ENCODE measurements at regions not wholly inside any gene's neighbourhood (a gene's known extent, or its start where the extent isn't known, plus 50 kb on each side); places are given as distances from the start of the nearest gene placed in this dataset.
"Not testable (repeated sequence)": the region's sequence is repeated elsewhere in the genome, so short reads cannot be mapped to it uniquely, and the experiment has no call there.

DNA sequence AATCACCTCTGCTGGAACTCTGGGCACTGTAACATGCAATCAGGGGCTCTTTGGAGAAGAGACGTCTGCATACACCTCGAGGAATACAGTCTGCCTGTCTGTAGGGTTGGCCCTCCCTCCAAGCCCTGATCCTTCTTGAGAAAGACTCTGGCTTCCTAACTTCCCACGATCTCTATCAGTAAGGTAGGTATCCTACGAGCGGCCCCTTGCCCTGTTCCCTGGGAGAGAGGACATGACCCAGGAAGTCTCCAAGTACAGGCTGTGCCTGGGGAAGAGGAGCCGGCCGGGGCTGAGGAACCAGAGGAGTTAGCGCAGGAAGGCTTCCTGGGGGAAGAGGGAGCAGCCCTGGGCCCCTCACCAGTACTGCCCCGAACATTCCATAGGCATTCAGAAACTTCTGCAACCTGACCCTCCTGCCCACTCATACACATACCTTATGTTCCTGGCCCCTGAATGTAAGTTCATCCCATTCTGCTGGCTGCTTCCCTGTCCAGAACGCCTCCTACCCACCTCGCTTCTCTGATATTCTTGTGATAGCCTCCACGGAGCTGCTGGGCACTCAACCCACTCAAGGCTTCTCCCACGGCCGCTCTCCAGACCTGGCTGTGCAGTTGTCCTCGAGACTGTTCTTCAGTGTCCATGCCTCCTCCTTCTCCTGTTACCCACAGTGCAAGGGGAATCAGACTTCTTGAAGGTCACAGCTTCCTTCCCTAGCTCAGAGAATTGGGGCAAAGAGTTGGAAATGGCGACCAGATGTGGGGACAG is 116.1 kb downstream of the CYP26B1 start:
- DNase-seq, result no peak

- no peak for DNase-seq
These were observed 118.7 kb downstream of the CYP26B1 start for GRCh38 chr2:72028996-72029395.

DNA sequence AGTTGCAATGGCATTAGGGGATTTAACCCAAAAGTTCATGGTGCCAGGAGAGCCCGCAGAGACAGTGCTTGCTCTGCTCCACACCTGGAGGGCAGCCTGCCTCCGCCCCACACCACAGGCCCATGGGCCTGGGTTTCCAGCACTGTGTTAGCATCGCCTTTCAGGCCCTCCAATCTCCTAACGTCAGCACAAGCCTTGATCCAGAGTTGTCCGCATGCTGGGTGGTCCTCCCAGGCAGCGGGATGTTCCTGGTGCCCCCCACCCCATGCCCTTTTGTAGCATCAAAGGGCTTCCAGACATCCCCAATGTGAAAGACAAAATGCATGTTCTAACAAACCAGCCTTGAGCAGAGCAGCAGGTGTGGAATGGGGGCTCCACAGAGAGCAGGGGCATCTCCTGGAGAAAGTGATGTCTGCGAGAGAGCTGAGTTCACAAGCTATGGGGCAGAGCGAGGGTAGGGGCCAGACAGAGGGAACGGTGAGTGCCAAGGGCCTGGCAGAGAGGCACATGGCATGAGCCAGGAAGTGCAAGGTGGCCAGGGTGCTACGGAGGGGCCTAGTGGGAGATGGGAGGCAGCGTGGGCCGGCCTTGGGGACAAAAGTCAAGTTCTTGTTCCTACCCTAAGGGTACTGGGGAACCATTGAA is 119.2 kb downstream of the CYP26B1 start:
- no peak for DNase-seq

DNA sequence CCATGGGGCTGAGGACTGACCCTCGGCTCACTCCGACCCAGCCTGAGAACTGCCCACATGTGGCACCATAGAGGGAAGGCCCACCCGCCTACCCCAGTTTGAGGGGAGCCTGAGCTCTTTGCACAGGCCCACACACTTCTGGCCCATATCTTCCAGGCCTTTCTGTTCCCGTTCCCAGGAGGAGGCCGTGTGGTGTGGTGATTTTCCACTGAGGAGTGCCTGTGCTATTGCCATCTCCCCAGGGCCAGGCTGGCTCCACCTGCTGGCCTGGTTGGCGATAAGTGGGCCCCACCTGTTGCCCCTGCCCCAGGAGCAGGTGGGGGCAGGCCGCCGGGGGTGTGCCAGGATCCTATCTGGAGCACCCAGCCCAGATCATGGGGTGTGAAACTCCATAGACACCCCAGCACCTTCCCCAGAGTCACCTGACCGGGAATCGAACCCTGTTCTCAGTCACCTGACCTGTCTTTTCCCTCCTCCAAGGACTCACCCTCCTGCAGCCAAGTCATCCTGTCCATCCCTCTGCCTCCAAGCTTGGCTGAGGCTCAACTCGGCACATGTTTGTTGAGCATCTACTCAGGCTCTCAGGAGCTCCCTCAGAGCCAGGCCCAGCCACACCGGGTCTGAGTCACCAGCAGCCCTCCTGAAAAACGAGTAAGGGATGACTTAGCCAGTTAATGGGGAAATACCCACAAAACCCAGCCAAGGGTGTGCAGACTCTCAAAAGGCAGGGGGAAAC is 120.1 kb downstream of the CYP26B1 start:
- no peak for DNase-seq

DNA sequence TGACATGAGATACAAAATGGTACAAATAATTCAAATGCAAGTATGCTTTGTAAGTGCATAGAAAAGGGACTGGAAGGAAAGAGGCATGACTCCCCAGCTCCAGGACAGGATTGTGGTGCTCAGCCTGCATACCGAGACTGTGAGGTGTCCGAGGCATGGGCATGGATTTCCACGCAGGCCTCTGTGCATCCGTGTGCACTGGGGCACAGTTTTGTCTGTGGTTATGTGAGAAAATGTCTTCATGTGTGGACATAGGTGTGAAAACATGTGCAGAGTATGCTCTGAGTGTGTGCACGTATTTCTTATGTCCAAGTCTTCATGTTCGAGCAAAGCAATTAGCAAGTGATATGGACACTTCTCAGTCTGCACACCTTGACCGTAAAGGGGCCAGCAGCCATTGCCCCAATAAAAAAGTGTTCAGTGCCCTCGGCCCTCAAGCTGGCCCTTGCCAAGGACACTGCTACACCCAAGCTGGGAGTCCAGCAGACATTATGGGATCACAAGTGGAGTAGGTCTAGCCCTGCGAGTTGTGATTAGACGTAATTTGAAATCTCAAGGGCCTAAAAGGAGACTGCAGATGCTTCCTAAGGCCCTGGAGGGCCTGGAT is 120.7 kb downstream of the CYP26B1 start:
- no peak for DNase-seq

DNA sequence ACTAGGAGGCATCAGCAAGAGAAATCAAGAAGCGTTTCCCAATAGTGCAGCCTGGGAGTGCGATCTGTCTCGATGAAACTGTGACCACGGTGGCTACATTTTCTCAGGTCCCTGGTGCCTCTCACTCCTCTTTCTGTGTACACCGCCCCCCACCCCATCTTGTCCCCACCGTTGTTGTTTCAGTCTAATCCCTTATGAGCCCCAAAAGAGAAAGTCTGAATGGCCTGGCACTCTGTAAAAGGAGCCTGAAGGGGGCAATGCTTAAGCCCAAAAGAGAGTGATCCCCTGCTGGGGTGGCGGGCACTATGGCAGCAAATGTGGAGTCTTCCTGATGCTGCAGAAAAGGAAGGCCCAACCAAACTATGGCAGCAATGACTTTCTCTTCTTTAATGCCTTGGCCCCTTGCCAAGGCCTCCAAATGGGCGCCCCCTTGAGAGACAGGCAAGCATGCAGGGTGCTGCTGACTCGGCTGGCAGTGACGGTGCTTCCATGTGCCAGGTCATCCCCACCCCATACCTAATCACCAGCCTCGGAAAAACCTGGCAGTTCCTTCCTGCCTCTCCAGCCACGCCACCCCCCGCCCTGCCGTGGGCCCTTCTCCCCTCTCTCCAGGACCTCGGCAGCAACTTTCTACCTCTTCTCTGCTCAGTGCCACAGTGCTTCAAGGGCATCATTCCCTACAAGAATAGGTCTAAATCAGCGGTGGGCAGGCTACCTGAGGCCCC is 123.0 kb downstream of the CYP26B1 start:
- DNase-seq, result no peak

DNA sequence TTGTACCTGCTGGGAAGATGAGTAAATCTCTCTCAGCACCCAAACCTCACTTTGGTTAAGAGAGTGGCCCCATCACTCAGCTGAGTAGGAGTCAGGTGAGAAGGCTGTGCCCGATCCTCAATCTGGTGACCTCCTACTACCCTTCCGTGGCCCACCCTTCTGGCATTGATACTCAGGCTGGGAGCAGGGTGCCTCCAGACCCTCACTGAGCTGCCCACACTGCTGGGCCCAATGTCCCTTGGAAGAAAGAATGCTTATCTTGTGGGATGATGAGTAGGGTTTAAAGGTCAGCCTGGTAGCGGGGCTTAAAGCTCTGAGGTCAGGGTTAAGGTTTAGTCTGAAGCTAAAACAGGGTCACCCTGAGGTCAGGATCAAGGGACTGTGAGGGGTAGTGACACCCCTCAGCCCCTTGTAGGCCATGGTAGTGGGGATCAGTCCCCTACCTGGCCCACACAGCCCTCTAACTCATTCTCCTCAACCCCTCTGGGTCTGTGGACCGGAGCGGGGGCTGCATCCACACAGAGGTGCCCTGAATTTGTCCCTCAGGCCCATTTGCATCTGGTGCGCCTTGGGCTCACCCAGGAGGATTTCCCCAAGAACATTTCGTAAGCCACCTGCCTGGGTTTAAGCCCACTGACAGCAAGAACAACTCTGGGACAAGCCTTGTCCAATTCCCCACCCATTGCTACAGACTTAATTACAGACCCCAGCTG is 123.8 kb downstream of the CYP26B1 start:
- DNase-seq, result no peak

DNA sequence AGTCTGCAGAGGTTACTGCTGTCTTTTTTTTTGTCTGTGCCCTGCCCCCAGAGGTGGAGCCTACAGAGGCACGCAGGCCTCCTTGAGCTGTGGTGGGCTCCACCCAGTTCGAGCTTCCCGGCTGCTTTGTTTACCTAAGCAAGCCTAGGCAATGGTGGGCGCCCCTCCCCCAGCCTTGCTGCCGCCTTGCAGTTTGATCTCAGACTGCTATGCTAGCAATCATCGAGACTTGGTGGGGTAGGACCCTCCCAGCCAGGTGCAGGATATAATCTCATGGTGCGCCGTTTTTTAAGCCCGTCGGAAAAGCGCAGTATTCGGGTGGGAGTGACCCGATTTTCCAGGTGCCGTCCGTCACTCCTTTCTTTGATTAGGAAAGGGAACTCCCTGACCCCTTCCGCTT is 126.3 kb downstream of the CYP26B1 start:
- DNase-seq, result not testable (repeated sequence)

GRCh38 chr2:72015266-72015665 is 132.4 kb downstream of the CYP26B1 start:
- no peak for DNase-seq

DNA sequence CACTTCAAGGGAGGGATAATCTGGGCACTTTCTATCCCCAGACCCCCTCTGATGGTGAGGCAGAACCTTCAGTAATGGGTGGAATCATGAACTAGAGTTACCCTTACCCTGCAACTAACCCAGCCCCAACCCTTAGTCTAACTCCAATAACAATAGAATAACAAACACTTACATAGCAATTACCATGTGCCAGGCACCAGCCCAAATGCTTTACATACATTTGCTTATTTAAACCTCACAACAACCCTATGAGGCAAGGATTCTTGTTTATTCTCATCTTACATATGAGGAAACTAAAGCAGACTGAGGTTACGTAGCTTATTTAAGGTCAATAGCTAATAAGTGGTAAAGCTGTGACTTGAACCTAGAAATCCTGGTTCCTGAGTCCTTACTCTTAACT is 132.8 kb downstream of the CYP26B1 start:
- DNase-seq, result no peak

DNA sequence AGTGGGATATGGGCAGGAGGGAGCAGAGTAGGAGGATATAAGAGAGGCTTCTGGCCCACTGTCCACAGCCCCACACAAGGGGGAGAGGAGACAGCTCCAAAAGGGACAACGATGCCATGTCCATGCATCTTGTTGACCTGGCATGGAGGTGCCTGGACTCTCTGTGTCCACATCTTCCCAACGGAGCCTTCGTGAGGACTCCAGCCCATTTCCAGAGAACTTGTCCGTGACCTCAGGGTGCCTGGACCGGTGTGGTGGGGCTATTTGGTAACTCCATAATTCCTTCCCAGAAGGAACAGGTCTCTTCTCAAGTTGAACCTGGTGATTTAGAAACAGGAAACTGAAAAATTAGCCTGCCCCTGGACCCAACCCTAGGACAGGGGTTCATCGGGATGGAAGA is 133.9 kb downstream of the CYP26B1 start:
- DNase-seq, result no peak

DNA sequence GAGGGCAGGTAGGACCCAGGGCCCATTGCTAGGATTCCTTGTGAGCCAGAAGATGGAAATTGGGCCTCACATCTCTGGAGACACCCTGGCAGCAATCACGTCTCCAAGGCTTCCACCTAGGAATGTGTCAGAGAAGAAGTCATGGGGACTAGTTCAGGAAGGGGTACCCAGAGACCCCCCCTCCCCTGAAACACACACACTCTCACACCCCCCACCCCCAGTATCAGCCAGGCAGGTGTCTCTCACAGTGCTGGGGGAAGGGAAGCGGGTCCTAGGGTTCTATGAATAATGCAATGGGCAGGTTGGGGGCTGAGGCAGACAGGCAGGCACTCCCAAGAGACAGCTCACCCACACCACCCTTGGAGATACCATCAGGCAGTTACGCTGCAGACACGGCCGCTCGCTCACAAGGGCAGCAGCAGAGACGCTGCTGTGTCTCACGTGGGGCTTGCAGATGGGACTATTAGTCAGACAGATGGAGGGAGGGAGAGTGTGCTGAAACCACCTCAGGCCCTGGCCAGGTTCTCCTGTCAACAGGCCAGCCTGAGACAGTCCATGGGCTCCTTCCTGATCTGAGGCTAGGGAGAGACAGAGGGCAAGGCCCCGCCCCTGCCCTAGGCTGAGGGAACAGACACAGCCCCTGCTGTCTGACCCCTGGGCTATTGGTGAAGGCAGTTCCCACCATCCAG is 134.6 kb downstream of the CYP26B1 start:
- DNase-seq, result no peak

- no peak for DNase-seq
These were observed 135.9 kb downstream of the CYP26B1 start for GRCh38 chr2:72011791-72012190.

GRCh38 chr2:72011370-72011689 is 136.3 kb downstream of the CYP26B1 start:
- DNase-seq, result no peak

GRCh38 chr2:72010647-72011369 is 136.9 kb downstream of the CYP26B1 start:
- no peak for DNase-seq

- DNase-seq, result no peak
These were observed 139.1 kb downstream of the CYP26B1 start for GRCh38 chr2:72008608-72009007.

- no peak for DNase-seq
These were observed 140.3 kb downstream of the CYP26B1 start for GRCh38 chr2:72007402-72007801.

GRCh38 chr2:72006188-72006736 is 141.4 kb downstream of the CYP26B1 start:
- DNase-seq, result no peak

DNA sequence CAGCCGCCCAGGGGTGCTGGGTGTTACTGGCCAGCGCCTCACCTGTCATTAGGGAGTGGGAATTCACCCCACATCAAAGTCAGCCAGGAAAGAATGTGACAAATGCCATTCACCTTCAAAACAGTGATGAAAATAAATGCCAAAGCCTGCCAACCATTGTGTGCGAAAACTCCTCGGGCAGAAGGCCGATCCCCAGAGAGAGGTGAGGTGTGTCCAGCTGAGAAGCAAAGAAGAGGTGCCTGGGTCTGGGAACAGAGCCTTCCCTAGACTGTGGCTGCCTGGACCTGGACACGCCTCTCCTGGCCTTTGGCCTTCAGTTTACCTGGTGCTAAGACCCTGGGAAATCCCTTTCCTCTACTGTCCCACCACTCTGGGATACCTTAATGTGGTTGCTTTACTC is 142.7 kb downstream of the CYP26B1 start:
- no peak for DNase-seq

DNA sequence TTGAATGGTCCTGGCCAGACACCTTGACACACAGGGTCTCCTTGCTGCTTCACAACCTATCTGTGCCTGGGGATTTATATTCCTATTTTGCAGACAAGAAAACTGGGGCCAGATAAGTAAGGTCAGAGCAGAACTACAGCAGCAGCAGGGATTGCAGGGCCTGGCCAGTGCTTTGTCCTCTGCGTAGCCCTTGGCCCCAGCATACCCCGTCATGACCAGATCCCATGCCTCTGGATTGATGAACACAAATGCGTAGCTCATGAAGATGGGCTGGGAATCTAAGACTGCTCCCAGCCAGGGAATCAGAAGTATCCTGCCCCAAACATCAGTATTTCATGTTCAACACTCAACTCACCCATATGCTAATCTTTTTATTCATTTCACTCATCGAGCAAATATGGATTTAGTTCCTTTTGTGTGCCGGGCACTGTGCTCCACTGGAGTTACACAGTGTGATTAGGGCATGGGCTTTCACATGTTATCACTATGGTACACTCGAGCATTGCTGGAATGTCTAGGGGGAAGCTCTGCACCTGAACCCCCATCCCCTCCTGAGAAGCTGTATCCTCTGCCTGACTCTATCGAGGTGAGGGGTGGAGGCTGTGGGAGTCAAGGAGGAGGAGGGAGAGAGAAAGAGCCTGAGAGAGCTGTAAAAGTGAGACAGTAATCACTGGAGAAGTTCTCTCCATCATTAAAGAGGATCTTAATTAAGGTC is 143.3 kb downstream of the CYP26B1 start:
- no peak for DNase-seq
